ENCODE measurements at regions not wholly inside any gene's neighbourhood (a gene's known extent, or its start where the extent isn't known, plus 50 kb on each side); places are given as distances from the start of the nearest gene placed in this dataset.

GRCh38 chr15:66880380-66881155, 178.5 kb downstream of the SMAD6 start:
- Mint-ChIP-seq H3K4me1 (ENCODE audit: low read depth) (no peaks in the 10 kb centered on the region), H3K9me3 (no peaks in the 10 kb centered on the region), H3K4me3 (no peak overlapping the region), H3K27ac (no peak overlapping the region), H3K27me3 (no peaks in the 10 kb centered on the region), H3K36me3 (ENCODE audit: low read depth) (no peaks in the 10 kb centered on the region)
- POLR2A ChIA-PET, result no interaction called here
- TF ChIP-seq CTCF (IDR thresholded peaks at IDR 0.05), result no peak
- Histone ChIP-seq H3K27me3 (ENCODE audit: control insufficient read depth in 1 of 2, insufficient read depth in 2 of 2, low read length in 2 of 2) (peaks cover 0 to 6% of the 10 kb centered on the region in 2 experiments), H3K9me3 (ENCODE audit: control insufficient read depth in 1 of 2, insufficient read depth in 1 of 2, low read length in 2 of 2) (no peaks in the 10 kb centered on the region), H3K36me3 (ENCODE audit: insufficient read depth, low read length) (no peaks in the 10 kb centered on the region), H3K4me1 (ENCODE audit: insufficient read depth, low read length) (no peaks in the 10 kb centered on the region), H3K4me3 (ENCODE audit: low read length) (no peak overlapping the region), H3K27ac (ENCODE audit: low read depth in 1 of 2, low read length in 2 of 2) (no peak overlapping the region)
- intact Hi-C loops (cut with DNase I, micrococcal nuclease), result no loop called here
- ATAC-seq (ENCODE audit: poor library complexity) (no peak), DNase-seq (no peak)
- CTCF ChIA-PET, result no interaction called here

- no peak for TF ChIP-seq CTCF (IDR thresholded peaks at IDR 0.05)
- ATAC-seq (ENCODE audit: poor library complexity) (no peak), DNase-seq (no peak)
- Histone ChIP-seq H3K36me3 (ENCODE audit: insufficient read depth, low read length) (no peaks in the 10 kb centered on the region), H3K4me1 (ENCODE audit: insufficient read depth, low read length) (no peaks in the 10 kb centered on the region), H3K27ac (ENCODE audit: low read depth in 1 of 2, low read length in 2 of 2) (no peak overlapping the region), H3K9me3 (ENCODE audit: control insufficient read depth in 1 of 2, insufficient read depth in 1 of 2, low read length in 2 of 2) (no peaks in the 10 kb centered on the region), H3K27me3 (ENCODE audit: control insufficient read depth in 1 of 2, insufficient read depth in 2 of 2, low read length in 2 of 2) (peaks cover 0 to 6% of the 10 kb centered on the region in 2 experiments), H3K4me3 (ENCODE audit: low read length) (no peak overlapping the region)
- intact Hi-C loops (cut with DNase I, micrococcal nuclease), result no loop called here
- Mint-ChIP-seq H3K27ac (no peak overlapping the region), H3K4me1 (ENCODE audit: low read depth) (no peaks in the 10 kb centered on the region), H3K27me3 (no peaks in the 10 kb centered on the region), H3K4me3 (no peak overlapping the region), H3K36me3 (ENCODE audit: low read depth) (no peaks in the 10 kb centered on the region), H3K9me3 (no peaks in the 10 kb centered on the region)
- POLR2A ChIA-PET, result no interaction called here
- CTCF ChIA-PET, result no interaction called here
Measured at GRCh38 chr15:66881173-66881905, 179.3 kb downstream of the SMAD6 start.

DNA sequence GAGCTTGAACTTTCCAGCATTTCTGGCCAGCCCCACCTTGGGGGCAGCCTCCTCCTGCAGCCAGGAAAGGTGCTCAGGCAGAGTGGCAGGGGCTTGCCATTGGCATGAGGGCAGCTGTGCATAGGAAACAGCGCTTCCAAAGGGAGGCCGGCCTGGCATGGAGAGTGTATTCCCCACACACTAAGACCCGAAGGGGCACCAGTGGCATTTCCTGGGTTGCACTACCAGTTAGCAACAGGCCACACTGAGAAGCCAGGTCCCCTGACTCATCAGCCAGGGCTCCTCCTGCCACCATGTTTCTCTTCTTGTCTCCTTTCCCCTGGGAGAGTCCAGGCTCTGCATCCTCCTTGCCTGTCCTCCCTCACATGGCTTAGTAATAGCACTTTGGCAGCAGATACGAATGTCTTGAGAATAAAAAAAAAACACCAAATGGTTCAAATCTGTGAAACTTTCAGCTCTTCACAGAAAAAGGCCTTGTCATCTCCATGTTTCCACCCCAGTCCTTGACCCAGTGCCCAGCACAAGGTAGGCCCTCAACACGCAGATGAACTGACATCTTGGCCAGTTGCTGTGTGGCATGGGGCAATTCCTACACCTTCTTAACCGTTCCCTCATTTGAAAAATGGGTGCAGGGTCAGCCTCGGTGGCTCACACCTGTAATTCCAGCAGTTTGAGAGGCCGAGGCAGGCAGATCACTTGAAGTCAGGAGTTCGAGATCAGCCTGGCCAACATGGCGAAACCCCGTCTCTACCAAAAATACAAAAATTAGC, 180.4 kb downstream of the SMAD6 start:
- no peaks in the 10 kb centered on the region for H3K27me3 Mint-ChIP-seq
- H3K36me3 Mint-ChIP-seq (ENCODE audit: low read depth), result no peaks in the 10 kb centered on the region
- no peak overlapping the region for H3K4me3 Mint-ChIP-seq
- no peaks in the 10 kb centered on the region for H3K9me3 ChIP-seq (ENCODE audit: control insufficient read depth in 1 of 2, insufficient read depth in 1 of 2, low read length in 2 of 2)
- no peak overlapping the region for H3K4me3 ChIP-seq (ENCODE audit: low read length)
- ATAC-seq (ENCODE audit: poor library complexity) (no peak), DNase-seq (no peak)
- no peaks in the 10 kb centered on the region for H3K4me1 ChIP-seq (ENCODE audit: insufficient read depth, low read length)
- intact Hi-C loops (cut with DNase I, micrococcal nuclease), result no loop called here
- H3K27me3 ChIP-seq (ENCODE audit: control insufficient read depth in 1 of 2, insufficient read depth in 2 of 2, low read length in 2 of 2), result peaks cover 0 to 6% of the 10 kb centered on the region in 2 experiments
- POLR2A ChIA-PET, result no interaction called here
- no peak for TF ChIP-seq CTCF (IDR thresholded peaks at IDR 0.05)
- no peak overlapping the region for H3K27ac ChIP-seq (ENCODE audit: low read depth in 1 of 2, low read length in 2 of 2)
- CTCF ChIA-PET, result no interaction called here
- no peaks in the 10 kb centered on the region for H3K4me1 Mint-ChIP-seq (ENCODE audit: low read depth)
- H3K9me3 Mint-ChIP-seq, result no peaks in the 10 kb centered on the region
- no peak overlapping the region for H3K27ac Mint-ChIP-seq
- H3K36me3 ChIP-seq (ENCODE audit: insufficient read depth, low read length), result no peaks in the 10 kb centered on the region
